Hepatocyte (in vitro differentiated cells): ENCODE measurements at regions not wholly inside any gene's neighbourhood (a gene's known extent, or its start where the extent isn't known, plus 50 kb on each side); places are given as distances from the start of the nearest gene placed in this dataset.

Source experiments
- EZH2 ChIP-seq: fragments of 200-600 bp; sonication (generic); IDR thresholded peaks from 2 replicates; pipeline ENCODE4 v1.6.1; 2016; ENCODE audit warnings: antibody characterized with exemption, mild to moderate bottlenecking, borderline replicate concordance
- EZH2phosphoT487 ChIP-seq: fragments of 200-600 bp; sonication (generic); IDR thresholded peaks from one replicate; pipeline ENCODE4 v1.6.1; 2018; ENCODE audit warnings: antibody characterized with exemption, mild to moderate bottlenecking, low read depth, moderate library complexity; ENCODE audit not compliant: unreplicated experiment, severe bottlenecking
- TF ChIP-seq, protein P1 (sequence below): fragments of 200-600 bp; sonication (generic); IDR thresholded peaks from 2 replicates; pipeline ENCODE4 v1.5.1; 2016; ENCODE audit warnings: antibody characterized with exemption, mild to moderate bottlenecking; ENCODE audit not compliant: poor library complexity

DNA sequence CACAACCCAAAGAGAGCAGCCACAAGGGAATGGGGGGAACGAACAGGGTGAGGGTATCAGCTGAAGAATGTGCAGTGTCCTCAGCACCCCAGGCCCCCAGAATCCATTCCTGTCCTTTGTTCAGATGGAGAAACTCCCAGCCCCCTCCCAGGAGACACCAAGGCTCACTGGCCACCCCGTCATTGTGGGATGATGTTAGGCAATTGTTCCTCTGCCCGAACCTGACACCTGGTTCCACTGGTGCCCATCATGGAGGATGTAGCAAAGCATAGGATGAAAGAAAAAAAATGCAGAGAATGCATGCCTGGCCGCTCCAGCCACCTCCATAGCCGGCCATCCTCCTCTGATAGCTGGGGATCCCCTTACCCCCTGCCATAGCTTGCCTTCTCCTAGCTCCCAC lies 197.3 kb upstream of the TWIST2 start:
- TF ChIP-seq, protein P1, sequence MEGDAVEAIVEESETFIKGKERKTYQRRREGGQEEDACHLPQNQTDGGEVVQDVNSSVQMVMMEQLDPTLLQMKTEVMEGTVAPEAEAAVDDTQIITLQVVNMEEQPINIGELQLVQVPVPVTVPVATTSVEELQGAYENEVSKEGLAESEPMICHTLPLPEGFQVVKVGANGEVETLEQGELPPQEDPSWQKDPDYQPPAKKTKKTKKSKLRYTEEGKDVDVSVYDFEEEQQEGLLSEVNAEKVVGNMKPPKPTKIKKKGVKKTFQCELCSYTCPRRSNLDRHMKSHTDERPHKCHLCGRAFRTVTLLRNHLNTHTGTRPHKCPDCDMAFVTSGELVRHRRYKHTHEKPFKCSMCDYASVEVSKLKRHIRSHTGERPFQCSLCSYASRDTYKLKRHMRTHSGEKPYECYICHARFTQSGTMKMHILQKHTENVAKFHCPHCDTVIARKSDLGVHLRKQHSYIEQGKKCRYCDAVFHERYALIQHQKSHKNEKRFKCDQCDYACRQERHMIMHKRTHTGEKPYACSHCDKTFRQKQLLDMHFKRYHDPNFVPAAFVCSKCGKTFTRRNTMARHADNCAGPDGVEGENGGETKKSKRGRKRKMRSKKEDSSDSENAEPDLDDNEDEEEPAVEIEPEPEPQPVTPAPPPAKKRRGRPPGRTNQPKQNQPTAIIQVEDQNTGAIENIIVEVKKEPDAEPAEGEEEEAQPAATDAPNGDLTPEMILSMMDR: no peak
- TF ChIP-seq EZH2: no peak
- no peak for TF ChIP-seq EZH2phosphoT487
